PC-9 (cell line): ENCODE measurements at regions not wholly inside any gene's neighbourhood (a gene's known extent, or its start where the extent isn't known, plus 50 kb on each side); places are given as distances from the start of the nearest gene placed in this dataset.

ENCODE experiments used
- BruUV-seq: library from RNA; stranded (reverse); fragments of 400-500 nt; replicated peaks from 2 replicates; lab custom pipeline; 2021; lab: Mats Ljungman, UMichigan
- CTCF ChIA-PET: fragments of 300-600 bp; sonication (Branson Sonifier 250); formaldehyde crosslinking; loops from one replicate; lab custom pipeline; 2022; ENCODE audit warnings: antibody characterized with exemption; lab: Charles Lee
- POLR2A ChIA-PET: fragments of 300-600 bp; sonication (Branson Sonifier 250); formaldehyde crosslinking; loops from one replicate; lab custom pipeline; 2022; ENCODE audit warnings: antibody characterized with exemption; ENCODE audit not compliant: unreplicated experiment; lab: Charles Lee
- DNase-seq, 2 experiments: peaks; one replicate each; pipeline versions ENCODE4 v3.0.0 to v3.0.0-alpha.2; 2015 to 2022; ENCODE audit warnings: mixed read lengths in 1 of 2
- H2AFZ ChIP-seq: fragments of 200-600 bp; sonication (generic); 2 replicates; pipeline ENCODE4 v1.8.1; 2017; ENCODE audit warnings: antibody characterized with exemption
- H3F3A ChIP-seq: fragments of 200-600 bp; sonication (generic); 2 replicates; pipeline ENCODE4 v1.8.1; 2017; ENCODE audit warnings: antibody characterized with exemption, mild to moderate bottlenecking, low read depth; ENCODE audit not compliant: insufficient read depth
- H3K27ac ChIP-seq: fragments of 200-600 bp; sonication (generic); 2 replicates; pipeline ENCODE4 v1.6.1; 2016; ENCODE audit warnings: mixed run types
- H3K27me3 ChIP-seq: fragments of 200-600 bp; sonication (generic); 2 replicates; pipeline ENCODE4 v1.6.1; 2016; ENCODE audit warnings: low read depth, mixed run types; ENCODE audit not compliant: insufficient read depth
- H3K36me3 ChIP-seq: fragments of 200-600 bp; sonication (generic); 2 replicates; pipeline ENCODE4 v1.6.1; 2016; ENCODE audit warnings: low read depth, mixed run types
- H3K4me1 ChIP-seq: fragments of 200-600 bp; sonication (generic); replicated peaks from 2 replicates; pipeline ENCODE4 v1.6.1; 2016; ENCODE audit warnings: mixed run types; ENCODE audit not compliant: insufficient read depth
- H3K4me2 ChIP-seq: fragments of 200-600 bp; sonication (generic); 2 replicates; pipeline ENCODE4 v1.6.1; 2017; ENCODE audit warnings: mixed run types
- H3K4me3 ChIP-seq: fragments of 200-600 bp; sonication (generic); 2 replicates; pipeline ENCODE4 v1.6.1; 2016; ENCODE audit warnings: mixed run types
- H3K79me2 ChIP-seq: fragments of 200-600 bp; sonication (generic); 2 replicates; pipeline ENCODE4 v1.6.1; 2017; ENCODE audit warnings: low read depth, mixed run types
- H3K9me2 ChIP-seq: fragments of 200-600 bp; sonication (generic); 2 replicates; pipeline ENCODE4 v1.8.1; 2017; ENCODE audit warnings: mild to moderate bottlenecking; ENCODE audit not compliant: insufficient read depth
- H3K9me3 ChIP-seq: fragments of 200-600 bp; sonication (generic); 2 replicates; pipeline ENCODE4 v1.8.1; 2016; ENCODE audit warnings: low read depth; ENCODE audit not compliant: insufficient read depth
- H4K20me1 ChIP-seq: fragments of 200-600 bp; sonication (generic); 2 replicates; pipeline ENCODE4 v1.8.1; 2017; ENCODE audit not compliant: insufficient read depth
- EZH2 ChIP-seq: fragments of 200-600 bp; sonication (generic); IDR thresholded peaks from 2 replicates; pipeline ENCODE4 v1.8.0; 2017; ENCODE audit warnings: antibody characterized with exemption, low read depth
- intact Hi-C: fragments of 100-400 bp; cut with micrococcal nuclease; formaldehyde crosslinking; loops from one replicate; pipeline ENCODE4 v1.10.0; 2022; ENCODE audit not compliant: unreplicated experiment
- TF ChIP-seq, protein P1 (sequence below): fragments of 200-600 bp; sonication (generic); conservative IDR thresholded peaks from 2 replicates; pipeline ENCODE4 v1.6.1; 2017; ENCODE audit warnings: mixed run types, antibody characterized with exemption, mild to moderate bottlenecking, moderate library complexity

DNA sequence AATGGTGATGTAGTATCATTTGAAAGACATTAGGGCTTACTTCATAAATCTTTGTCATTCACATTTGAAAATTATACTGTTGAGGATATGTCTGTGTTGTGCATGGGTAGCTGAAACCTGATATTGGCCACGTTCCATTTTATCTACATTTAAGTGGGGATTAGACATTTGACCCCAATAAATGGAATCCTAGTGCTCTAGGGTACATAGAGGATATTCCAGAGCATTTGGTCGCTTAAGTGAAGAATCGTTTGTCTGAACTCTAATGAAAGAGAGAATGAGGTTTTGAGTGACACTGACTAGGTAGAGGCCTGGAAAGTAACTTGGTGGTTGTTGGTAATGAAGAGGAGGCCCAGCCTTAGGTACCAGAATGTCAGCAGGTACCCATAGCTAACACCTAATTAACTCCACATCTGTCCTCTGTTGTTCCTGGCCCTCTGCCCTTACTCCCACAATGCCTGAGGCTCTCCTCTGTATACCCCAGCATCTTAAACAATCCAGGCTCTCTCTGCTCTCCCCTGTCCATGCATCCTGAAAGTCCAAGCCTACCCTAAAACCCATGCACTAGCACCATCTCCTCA, 299.5 kb upstream of the KLF3 start:
- CTCF ChIA-PET: no interaction called here
- intact Hi-C loops: no loop called here
- POLR2A ChIA-PET: interaction anchor here (0.6 kb wide), 1 partner anchor 207 kb away, joined by 3 read pairs; no protein-coding TSS in a partner anchor

DNA sequence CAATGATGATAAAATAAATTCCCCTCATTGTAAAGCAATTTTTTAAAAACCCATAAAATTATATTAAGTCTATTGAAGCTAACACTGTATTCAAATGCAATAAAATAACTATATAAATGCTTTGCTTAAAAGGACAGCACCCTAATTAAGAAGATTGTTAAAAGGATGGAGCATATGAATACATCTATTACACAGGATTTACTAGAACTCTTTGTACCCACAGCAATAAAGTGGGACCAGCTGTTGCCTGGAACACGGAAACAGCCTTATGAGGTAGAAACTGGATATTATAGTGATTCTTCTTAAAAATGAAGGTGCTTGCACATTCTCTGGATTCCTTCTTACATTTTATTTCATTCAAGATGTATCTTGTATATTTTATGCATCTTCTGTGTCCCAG, 298.7 kb upstream of the KLF3 start:
- intact Hi-C loops: no loop called here
- BruUV-seq: no TSS peak

More for the DNA sequence above, 299.5 kb upstream of the KLF3 start:
- no peak overlapping the region for H3K4me2 ChIP-seq
- no peaks in the 10 kb centered on the region for H3K36me3 ChIP-seq
- H3K4me1 ChIP-seq: no peaks in the 10 kb centered on the region; the same call in 1 of the 2 replicates
- no peaks in the 10 kb centered on the region for H3K9me2 ChIP-seq
- no peak overlapping the region for H2AFZ ChIP-seq
- no peak for DNase-seq
- H3K79me2 ChIP-seq: no peaks in the 10 kb centered on the region
- H3K27me3 ChIP-seq: no peaks in the 10 kb centered on the region
- H4K20me1 ChIP-seq: no peaks in the 10 kb centered on the region
- no peak for TF ChIP-seq EZH2
- TF ChIP-seq, protein P1, sequence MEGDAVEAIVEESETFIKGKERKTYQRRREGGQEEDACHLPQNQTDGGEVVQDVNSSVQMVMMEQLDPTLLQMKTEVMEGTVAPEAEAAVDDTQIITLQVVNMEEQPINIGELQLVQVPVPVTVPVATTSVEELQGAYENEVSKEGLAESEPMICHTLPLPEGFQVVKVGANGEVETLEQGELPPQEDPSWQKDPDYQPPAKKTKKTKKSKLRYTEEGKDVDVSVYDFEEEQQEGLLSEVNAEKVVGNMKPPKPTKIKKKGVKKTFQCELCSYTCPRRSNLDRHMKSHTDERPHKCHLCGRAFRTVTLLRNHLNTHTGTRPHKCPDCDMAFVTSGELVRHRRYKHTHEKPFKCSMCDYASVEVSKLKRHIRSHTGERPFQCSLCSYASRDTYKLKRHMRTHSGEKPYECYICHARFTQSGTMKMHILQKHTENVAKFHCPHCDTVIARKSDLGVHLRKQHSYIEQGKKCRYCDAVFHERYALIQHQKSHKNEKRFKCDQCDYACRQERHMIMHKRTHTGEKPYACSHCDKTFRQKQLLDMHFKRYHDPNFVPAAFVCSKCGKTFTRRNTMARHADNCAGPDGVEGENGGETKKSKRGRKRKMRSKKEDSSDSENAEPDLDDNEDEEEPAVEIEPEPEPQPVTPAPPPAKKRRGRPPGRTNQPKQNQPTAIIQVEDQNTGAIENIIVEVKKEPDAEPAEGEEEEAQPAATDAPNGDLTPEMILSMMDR: no peak
- no TSS peak for BruUV-seq
- no peaks in the 10 kb centered on the region for H3K9me3 ChIP-seq
- H3K27ac ChIP-seq: no peak overlapping the region
- H3K4me3 ChIP-seq: no peak overlapping the region
- no peaks in the 10 kb centered on the region for H3F3A ChIP-seq

DNA sequence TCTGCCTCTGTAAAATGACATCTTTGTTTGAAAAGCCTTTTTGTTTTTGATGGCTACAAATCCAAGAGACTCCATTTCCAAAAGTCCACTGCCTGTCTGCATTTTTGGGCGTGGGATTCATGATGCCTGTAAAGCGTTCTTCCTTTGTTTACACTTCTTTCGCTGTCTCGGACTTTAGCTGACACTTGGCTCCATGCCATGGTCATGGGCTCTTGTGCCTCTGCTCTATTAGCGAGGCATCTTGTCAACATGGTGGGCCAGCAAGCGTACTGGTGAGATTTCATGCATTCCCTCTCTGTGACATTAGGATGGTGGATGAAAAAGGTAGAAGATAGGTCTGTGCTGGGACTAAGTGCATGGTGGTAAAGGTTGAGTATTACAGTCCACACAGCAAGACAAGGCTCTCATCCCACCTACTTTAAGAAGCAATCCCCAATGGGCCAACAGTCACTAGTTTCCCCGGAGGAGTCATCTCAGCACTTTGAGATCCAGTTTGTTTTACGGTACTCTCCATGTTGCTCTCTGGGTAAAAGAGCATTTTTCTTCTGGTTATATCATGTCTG, 298.2 kb upstream of the KLF3 start:
- BruUV-seq: no TSS peak
- Histone ChIP-seq H3K9me2 (no peaks in the 10 kb centered on the region), H3K36me3 (no peaks in the 10 kb centered on the region), H3K27me3 (no peaks in the 10 kb centered on the region), H3K4me1 (no peaks in the 10 kb centered on the region; the same call in 1 of the 2 replicates), H2AFZ (no peak overlapping the region), H3K4me3 (no peak overlapping the region), H3K27ac (no peak overlapping the region), H3K4me2 (no peak overlapping the region), H4K20me1 (no peaks in the 10 kb centered on the region), H3K79me2 (no peaks in the 10 kb centered on the region), H3K9me3 (no peaks in the 10 kb centered on the region), H3F3A (no peaks in the 10 kb centered on the region)
- intact Hi-C loops: no loop called here
- ChIA-PET CTCF (no interaction called here), POLR2A (no interaction called here)
- DNase-seq: no peak
- no peak for TF ChIP-seq EZH2
- TF ChIP-seq, protein P1: no peak

More for the DNA sequence above, 298.7 kb upstream of the KLF3 start:
- Histone ChIP-seq H3K9me2 (no peaks in the 10 kb centered on the region), H3F3A (no peaks in the 10 kb centered on the region), H3K4me2 (no peak overlapping the region), H3K4me3 (no peak overlapping the region), H3K27me3 (no peaks in the 10 kb centered on the region), H3K36me3 (no peaks in the 10 kb centered on the region), H3K9me3 (no peaks in the 10 kb centered on the region), H3K4me1 (no peaks in the 10 kb centered on the region; the same call in 1 of the 2 replicates), H3K27ac (no peak overlapping the region), H2AFZ (no peak overlapping the region), H3K79me2 (no peaks in the 10 kb centered on the region), H4K20me1 (no peaks in the 10 kb centered on the region)
- POLR2A ChIA-PET: no interaction called here
- CTCF ChIA-PET: no interaction called here
- no peak for TF ChIP-seq EZH2
- TF ChIP-seq, protein P1: no peak
- DNase-seq: no peak
